ENCODE measurements at regions not wholly inside any gene's neighbourhood (a gene's known extent, or its start where the extent isn't known, plus 50 kb on each side); places are given as distances from the start of the nearest gene placed in this dataset.

- H3K36me3 ChIP-seq: no peaks in the 10 kb centered on the region
- intact Hi-C loops (cut with DNase I): no loop called here
- no peak for TF ChIP-seq POLR2A (IDR thresholded peaks at IDR 0.05)
- TF ChIP-seq CTCF (IDR thresholded peaks at IDR 0.05): no peak
- no peaks in the 10 kb centered on the region for H3K9me3 ChIP-seq
- WGBS, 4 donors: 83 to 87% (median 86%) methylated on average over 14 of the region's 14 CpGs
- peaks cover 0 to 8% (median 0%) of the 10 kb centered on the region in 9 donors for H3K27me3 ChIP-seq
- H3K4me3 ChIP-seq: no peak overlapping the region
- H3K27ac ChIP-seq: no peak overlapping the region
- no peaks in the 10 kb centered on the region for H3K4me1 ChIP-seq
- DNase-seq (no peak), ATAC-seq (no peak)
Observed at GRCh38 chr20:24235296-24236175, 233.9 kb upstream of the SYNDIG1 start.

- no peak overlapping the region for H3K4me3 ChIP-seq
- WGBS, 4 donors: 35 to 62% (median 42%) methylated on average over 3 of the region's 3 CpGs
- peaks cover 0 to 8% (median 0%) of the 10 kb centered on the region in 9 donors for H3K27me3 ChIP-seq
- no peaks in the 10 kb centered on the region for H3K36me3 ChIP-seq
- no peak overlapping the region for H3K27ac ChIP-seq
- intact Hi-C loops (cut with DNase I): no loop called here
- TF ChIP-seq CTCF (IDR thresholded peaks at IDR 0.05): no peak
- TF ChIP-seq POLR2A (IDR thresholded peaks at IDR 0.05): no peak
- H3K9me3 ChIP-seq: no peaks in the 10 kb centered on the region
- ATAC-seq: no peak
- no peaks in the 10 kb centered on the region for H3K4me1 ChIP-seq
- DNase-seq: no peak
Observed at GRCh38 chr20:24227600-24227999, 239.0 kb upstream of the GGTLC1 start.

- no peak for ATAC-seq
- no peak for TF ChIP-seq CTCF (IDR thresholded peaks at IDR 0.05)
- Histone ChIP-seq H3K4me3 (no peak overlapping the region), H3K27me3 (peaks cover 0 to 22% (median 10%) of the 10 kb centered on the region in 9 donors), H3K9me3 (peaks cover 0 to 10% (median 0%) of the 10 kb centered on the region in 12 donors), H3K27ac (no peak overlapping the region), H3K36me3 (no peaks in the 10 kb centered on the region), H3K4me1 (no peaks in the 10 kb centered on the region)
- intact Hi-C loops (cut with DNase I): no loop called here
- 50 to 63% (median 60%) methylated on average over 10 of the region's 10 CpGs for WGBS, 4 donors
- no peak for DNase-seq
Observed at GRCh38 chr20:24212494-24212893, 223.9 kb upstream of the GGTLC1 start.

GRCh38 chr20:24211972-24212371, 223.4 kb upstream of the GGTLC1 start:
- DNase-seq: no peak
- ATAC-seq: no peak
- H3K27me3 ChIP-seq: peaks cover 0 to 22% (median 10%) of the 10 kb centered on the region in 9 donors

More at GRCh38 chr20:24211972-24212371, 223.4 kb upstream of the GGTLC1 start:
- Histone ChIP-seq H3K9me3 (peaks cover 0 to 8% (median 0%) of the 10 kb centered on the region in 12 donors), H3K36me3 (no peaks in the 10 kb centered on the region), H3K27ac (no peak overlapping the region), H3K4me3 (no peak overlapping the region), H3K4me1 (no peaks in the 10 kb centered on the region)
- TF ChIP-seq CTCF (IDR thresholded peaks at IDR 0.05): no peak
- TF ChIP-seq POLR2A (IDR thresholded peaks at IDR 0.05): no peak
- intact Hi-C loops (cut with DNase I): no loop called here

All from heart left ventricle (tissue), 16 donors.